Panc1 (cell line): ENCODE measurements at regions not wholly inside any gene's neighbourhood (a gene's known extent, or its start where the extent isn't known, plus 50 kb on each side); places are given as distances from the start of the nearest gene placed in this dataset.

Source experiments
- ATAC-seq: fragments of 200-7000 bp; cut with Tn5 transposase; 2 replicates; pipeline ENCODE4 v1.9.1; 2020; ENCODE audit warnings: mild to moderate bottlenecking, moderate library complexity
- BruUV-seq: library from RNA; stranded (reverse); fragments of 400-500 nt; replicated peaks from 2 replicates; lab custom pipeline; 2021; lab: Mats Ljungman, UMichigan
- CTCF ChIA-PET: fragments of 300-600 bp; sonication (Branson Sonifier 250); formaldehyde crosslinking; loops from one replicate; lab custom pipeline; 2022; ENCODE audit warnings: antibody characterized with exemption; lab: Charles Lee
- POLR2A ChIA-PET: fragments of 300-600 bp; sonication (Branson Sonifier 250); formaldehyde crosslinking; loops from one replicate; lab custom pipeline; 2022; ENCODE audit warnings: antibody characterized with exemption; lab: Charles Lee
- DNase-seq: peaks from one replicate; pipeline ENCODE4 v3.0.0-alpha.2; 2010; ENCODE audit warnings: low read depth, low spot score
- H3K27ac ChIP-seq: 2 replicates; pipeline ENCODE4 v1.5.1; 2011; ENCODE audit warnings: mild to moderate bottlenecking, low read length, inconsistent platforms
- H3K27me3 ChIP-seq: fragments of 200-500 bp; sonication (Bioruptor generic); 2 replicates; pipeline ENCODE4 v1.6.0; 2014; ENCODE audit warnings: low read length, inconsistent platforms; ENCODE audit not compliant: control insufficient read depth, insufficient read depth
- H3K36me3 ChIP-seq: fragments of 200-500 bp; sonication (Bioruptor generic); 2 replicates; pipeline ENCODE4 v1.5.1; 2014; ENCODE audit warnings: inconsistent platforms, mild to moderate bottlenecking, low read length, moderate library complexity; ENCODE audit not compliant: control insufficient read depth, insufficient read depth
- H3K4me1 ChIP-seq: 2 replicates; pipeline ENCODE4 v1.5.1; 2011; ENCODE audit warnings: inconsistent platforms, mild to moderate bottlenecking, low read length, moderate library complexity; ENCODE audit not compliant: control insufficient read depth, insufficient read depth
- H3K4me3 ChIP-seq, 2 experiments: 2 replicates each; pipeline ENCODE4 v1.5.1; 2011 to 2012; ENCODE audit warnings: low read depth in 2 of 2, low read length in 2 of 2, mild to moderate bottlenecking in 2 of 2, inconsistent platforms in 1 of 2, moderate library complexity in 1 of 2
- H3K9me3 ChIP-seq: fragments of 200-500 bp; sonication (Bioruptor generic); 2 replicates; pipeline ENCODE4 v1.5.1; 2014; ENCODE audit warnings: low read depth, mild to moderate bottlenecking, inconsistent platforms, low read length, moderate library complexity; ENCODE audit not compliant: control insufficient read depth, insufficient read depth
- POLR2AphosphoS5 ChIP-seq: IDR thresholded peaks from 2 replicates; pipeline ENCODE4 v1.6.1; 2012; ENCODE audit warnings: mild to moderate bottlenecking, low read depth, low read length, moderate library complexity
- SIN3A ChIP-seq: IDR thresholded peaks from 2 replicates; pipeline ENCODE4 v1.6.1; 2012; ENCODE audit warnings: low read depth, mild to moderate bottlenecking, low read length, moderate library complexity, borderline replicate concordance; ENCODE audit not compliant: insufficient read depth
- TCF7L2 ChIP-seq: IDR thresholded peaks from 2 replicates; pipeline ENCODE4 v1.6.1; 2011; ENCODE audit warnings: mild to moderate bottlenecking, low read depth, low read length, inconsistent platforms
- in situ Hi-C: cut with HindIII; loops from 2 replicates; pipeline ENCODE4 v1.10.0; 2016; ENCODE audit warnings: low sequenced_read_pairs, low pct_unique_long_range_greater_than_20kb
- intact Hi-C: fragments of 100-400 bp; cut with micrococcal nuclease; formaldehyde crosslinking; loops from one replicate; pipeline ENCODE4 v1.10.0; 2022; ENCODE audit not compliant: unreplicated experiment
- TF ChIP-seq, protein P1 (sequence below): fragments of 450-650 bp; IDR thresholded peaks from 2 replicates; pipeline ENCODE4 v1.5.1; 2017; ENCODE audit warnings: mild to moderate bottlenecking
- TF ChIP-seq, protein P2 (sequence below), 2 experiments: IDR thresholded peaks; 2 replicates each; pipeline ENCODE4 v1.6.1; 2011 to 2012; ENCODE audit warnings: low read depth in 2 of 2, control low read depth in 1 of 2, low read length in 1 of 2, mild to moderate bottlenecking in 1 of 2, moderate library complexity in 1 of 2; ENCODE audit not compliant: insufficient read depth in 1 of 2

DNA sequence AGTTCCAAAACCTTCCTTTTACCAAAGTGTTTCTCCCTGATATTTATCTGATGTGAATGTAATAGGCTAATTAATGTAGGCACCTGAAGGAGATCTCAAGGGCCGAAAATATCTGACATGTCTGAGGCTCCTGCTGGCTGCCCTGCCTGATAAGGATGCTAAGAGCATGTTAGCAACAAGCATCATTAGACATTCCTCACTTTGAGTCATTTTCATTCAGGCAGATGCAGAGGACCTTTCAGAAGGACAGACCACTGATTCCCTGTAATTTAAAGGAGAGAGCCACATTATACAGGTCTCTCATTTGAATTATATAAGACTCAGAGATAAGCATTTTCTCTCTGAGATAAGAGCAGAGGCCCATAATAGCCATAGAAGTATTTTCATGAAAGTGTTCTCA lies 222.4 kb upstream of the NCKAP5 start:
- ATAC-seq: no peak
- TF ChIP-seq TCF7L2 (no peak), POLR2AphosphoS5 (no peak)
- TF ChIP-seq, protein P1, sequence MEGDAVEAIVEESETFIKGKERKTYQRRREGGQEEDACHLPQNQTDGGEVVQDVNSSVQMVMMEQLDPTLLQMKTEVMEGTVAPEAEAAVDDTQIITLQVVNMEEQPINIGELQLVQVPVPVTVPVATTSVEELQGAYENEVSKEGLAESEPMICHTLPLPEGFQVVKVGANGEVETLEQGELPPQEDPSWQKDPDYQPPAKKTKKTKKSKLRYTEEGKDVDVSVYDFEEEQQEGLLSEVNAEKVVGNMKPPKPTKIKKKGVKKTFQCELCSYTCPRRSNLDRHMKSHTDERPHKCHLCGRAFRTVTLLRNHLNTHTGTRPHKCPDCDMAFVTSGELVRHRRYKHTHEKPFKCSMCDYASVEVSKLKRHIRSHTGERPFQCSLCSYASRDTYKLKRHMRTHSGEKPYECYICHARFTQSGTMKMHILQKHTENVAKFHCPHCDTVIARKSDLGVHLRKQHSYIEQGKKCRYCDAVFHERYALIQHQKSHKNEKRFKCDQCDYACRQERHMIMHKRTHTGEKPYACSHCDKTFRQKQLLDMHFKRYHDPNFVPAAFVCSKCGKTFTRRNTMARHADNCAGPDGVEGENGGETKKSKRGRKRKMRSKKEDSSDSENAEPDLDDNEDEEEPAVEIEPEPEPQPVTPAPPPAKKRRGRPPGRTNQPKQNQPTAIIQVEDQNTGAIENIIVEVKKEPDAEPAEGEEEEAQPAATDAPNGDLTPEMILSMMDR: no peak
- TF ChIP-seq, protein P2, sequence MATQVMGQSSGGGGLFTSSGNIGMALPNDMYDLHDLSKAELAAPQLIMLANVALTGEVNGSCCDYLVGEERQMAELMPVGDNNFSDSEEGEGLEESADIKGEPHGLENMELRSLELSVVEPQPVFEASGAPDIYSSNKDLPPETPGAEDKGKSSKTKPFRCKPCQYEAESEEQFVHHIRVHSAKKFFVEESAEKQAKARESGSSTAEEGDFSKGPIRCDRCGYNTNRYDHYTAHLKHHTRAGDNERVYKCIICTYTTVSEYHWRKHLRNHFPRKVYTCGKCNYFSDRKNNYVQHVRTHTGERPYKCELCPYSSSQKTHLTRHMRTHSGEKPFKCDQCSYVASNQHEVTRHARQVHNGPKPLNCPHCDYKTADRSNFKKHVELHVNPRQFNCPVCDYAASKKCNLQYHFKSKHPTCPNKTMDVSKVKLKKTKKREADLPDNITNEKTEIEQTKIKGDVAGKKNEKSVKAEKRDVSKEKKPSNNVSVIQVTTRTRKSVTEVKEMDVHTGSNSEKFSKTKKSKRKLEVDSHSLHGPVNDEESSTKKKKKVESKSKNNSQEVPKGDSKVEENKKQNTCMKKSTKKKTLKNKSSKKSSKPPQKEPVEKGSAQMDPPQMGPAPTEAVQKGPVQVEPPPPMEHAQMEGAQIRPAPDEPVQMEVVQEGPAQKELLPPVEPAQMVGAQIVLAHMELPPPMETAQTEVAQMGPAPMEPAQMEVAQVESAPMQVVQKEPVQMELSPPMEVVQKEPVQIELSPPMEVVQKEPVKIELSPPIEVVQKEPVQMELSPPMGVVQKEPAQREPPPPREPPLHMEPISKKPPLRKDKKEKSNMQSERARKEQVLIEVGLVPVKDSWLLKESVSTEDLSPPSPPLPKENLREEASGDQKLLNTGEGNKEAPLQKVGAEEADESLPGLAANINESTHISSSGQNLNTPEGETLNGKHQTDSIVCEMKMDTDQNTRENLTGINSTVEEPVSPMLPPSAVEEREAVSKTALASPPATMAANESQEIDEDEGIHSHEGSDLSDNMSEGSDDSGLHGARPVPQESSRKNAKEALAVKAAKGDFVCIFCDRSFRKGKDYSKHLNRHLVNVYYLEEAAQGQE (IDR thresholded peaks at IDR 0.05; ENCODE audit: insufficient read depth in 1 of 2, low read depth in 2 of 2, low read length in 1 of 2): no peak
- H3K9me3 ChIP-seq: no peaks in the 10 kb centered on the region
- intact Hi-C loops (no loop called here), in situ Hi-C loops (no loop called here)
- ChIA-PET POLR2A (no interaction called here), CTCF (no interaction called here)
- no peaks in the 10 kb centered on the region for H3K27me3 ChIP-seq
- no peak for DNase-seq
- no peak overlapping the region for H3K27ac ChIP-seq
- H3K4me3 ChIP-seq: no peak overlapping the region
- no TSS peak for BruUV-seq
- no peaks in the 10 kb centered on the region for H3K4me1 ChIP-seq
- H3K36me3 ChIP-seq: no peaks in the 10 kb centered on the region

DNA sequence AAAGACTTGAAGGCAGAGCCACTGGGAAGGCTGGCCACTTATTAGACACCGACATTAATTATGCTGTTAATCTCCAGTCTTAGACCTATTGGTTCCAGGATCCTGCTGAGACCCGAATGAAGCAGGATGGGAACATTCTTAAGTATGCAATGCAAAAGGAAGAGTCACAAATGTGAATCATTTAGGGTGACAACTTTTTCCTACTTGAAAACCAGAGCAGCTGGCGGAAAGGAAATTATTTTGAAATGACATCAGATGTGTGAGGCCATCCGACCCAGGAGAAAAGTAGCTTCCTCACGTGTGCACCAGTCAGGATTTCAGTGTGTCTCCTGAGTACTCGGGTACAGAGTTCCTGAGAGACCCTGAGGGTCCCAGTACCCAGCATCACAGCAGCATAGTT lies 222.9 kb upstream of the NCKAP5 start:
- H3K27me3 ChIP-seq: no peaks in the 10 kb centered on the region
- H3K27ac ChIP-seq: no peak overlapping the region
- no peak for TF ChIP-seq POLR2AphosphoS5
- no peaks in the 10 kb centered on the region for H3K36me3 ChIP-seq
- CTCF ChIA-PET: no interaction called here
- H3K4me1 ChIP-seq: no peaks in the 10 kb centered on the region
- POLR2A ChIA-PET: no interaction called here
- H3K9me3 ChIP-seq: no peaks in the 10 kb centered on the region; the same call in 1 of the 2 replicates
- intact Hi-C loops: no loop called here
- no TSS peak for BruUV-seq
- ATAC-seq (no peak), DNase-seq (no peak)
- no peak overlapping the region for H3K4me3 ChIP-seq
- in situ Hi-C loops: no loop called here

DNA sequence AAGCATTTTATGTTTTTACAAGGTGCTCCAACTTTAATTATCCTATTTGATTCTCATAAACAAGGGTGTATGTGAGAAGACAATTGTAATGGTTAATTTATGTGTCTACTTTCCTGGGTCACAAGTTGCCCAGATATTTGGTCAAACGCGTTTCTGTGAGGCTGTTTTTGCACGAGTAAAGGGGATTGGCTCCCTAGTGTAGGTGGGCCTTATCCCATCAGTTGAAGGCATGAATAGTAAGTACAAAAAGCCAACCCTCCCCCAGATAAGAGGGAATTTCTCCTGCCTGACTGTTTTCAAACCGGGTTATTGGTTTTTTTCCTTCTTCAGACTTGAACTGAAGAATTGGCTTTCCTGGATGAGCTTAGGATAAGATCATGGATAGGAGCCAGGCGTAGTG lies 224.0 kb upstream of the NCKAP5 start:
- Histone ChIP-seq H3K27ac (no peak overlapping the region), H3K27me3 (no peaks in the 10 kb centered on the region), H3K4me1 (no peaks in the 10 kb centered on the region), H3K9me3 (no peaks in the 10 kb centered on the region; the same call in 1 of the 2 replicates), H3K36me3 (no peaks in the 10 kb centered on the region), H3K4me3 (no peak overlapping the region)
- no TSS peak for BruUV-seq
- in situ Hi-C loops (no loop called here), intact Hi-C loops (no loop called here)
- DNase-seq (no peak), ATAC-seq (no peak)
- CTCF ChIA-PET: no interaction called here
- no peak for TF ChIP-seq TCF7L2
- TF ChIP-seq, protein P2 (IDR thresholded peaks at IDR 0.05; ENCODE audit: insufficient read depth in 1 of 2, low read depth in 2 of 2, low read length in 1 of 2): no peak
- no peak for TF ChIP-seq SIN3A
- TF ChIP-seq POLR2AphosphoS5: no peak
- TF ChIP-seq, protein P1: no peak
- POLR2A ChIA-PET: no interaction called here
